VCaP (cell line): ENCODE measurements at regions not wholly inside any gene's neighbourhood (a gene's known extent, or its start where the extent isn't known, plus 50 kb on each side); places are given as distances from the start of the nearest gene placed in this dataset.

ENCODE experiments used
- H3K27ac ChIP-seq: fragments of 450-650 bp; 2 replicates; pipeline ENCODE4 v1.5.1; 2017
- CTCF ChIP-seq: fragments of 450-650 bp; conservative IDR thresholded peaks from 2 replicates; pipeline ENCODE4 v1.5.1; 2017; ENCODE audit warnings: mild to moderate bottlenecking, moderate library complexity

- TF ChIP-seq CTCF = no peak
- no peak overlapping the region for H3K27ac ChIP-seq
Measured at GRCh38 chr6:49370518-49370917, 92.5 kb downstream of the MMUT start.

DNA sequence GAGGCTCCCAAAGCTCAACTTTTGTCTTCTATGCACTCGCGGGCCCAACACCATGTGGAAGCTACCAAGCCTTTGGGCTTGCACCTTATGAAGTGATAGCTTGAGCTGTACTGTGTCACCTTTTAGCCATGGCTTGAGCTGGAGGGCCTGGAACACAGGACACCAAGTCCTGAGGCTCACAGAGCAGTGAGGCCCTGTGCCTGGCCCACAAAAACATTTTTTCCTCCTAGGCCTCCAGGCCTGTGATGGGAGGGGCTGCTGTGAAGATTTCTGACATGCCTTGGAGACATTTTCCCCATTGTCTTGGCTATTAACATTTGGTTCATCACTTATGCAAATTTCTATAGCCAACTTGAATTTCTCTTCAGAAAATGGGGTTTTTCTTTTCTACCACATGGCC is 96.5 kb downstream of the MMUT start:
- TF ChIP-seq CTCF = no peak
- H3K27ac ChIP-seq = no peak overlapping the region

DNA sequence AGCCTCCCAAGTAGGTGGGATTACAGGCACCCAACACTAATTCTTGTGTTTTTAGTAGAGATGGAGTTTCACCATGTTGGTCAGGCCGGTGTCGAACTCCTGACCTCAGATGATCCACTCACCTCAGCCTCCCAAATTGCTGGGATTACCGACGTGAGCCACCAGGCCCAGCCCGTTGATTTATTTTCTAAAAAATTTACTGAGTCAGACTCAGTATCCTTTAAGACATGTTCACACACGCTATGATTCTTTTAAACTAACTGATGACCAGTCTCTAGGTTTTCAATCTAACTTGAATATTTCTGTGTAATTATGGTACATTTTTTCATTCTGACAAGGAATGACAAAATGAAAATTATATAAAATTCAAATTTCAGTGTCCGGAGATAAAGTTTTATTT is 114.5 kb downstream of the MMUT start:
- no peak overlapping the region for H3K27ac ChIP-seq
- TF ChIP-seq CTCF = no peak

DNA sequence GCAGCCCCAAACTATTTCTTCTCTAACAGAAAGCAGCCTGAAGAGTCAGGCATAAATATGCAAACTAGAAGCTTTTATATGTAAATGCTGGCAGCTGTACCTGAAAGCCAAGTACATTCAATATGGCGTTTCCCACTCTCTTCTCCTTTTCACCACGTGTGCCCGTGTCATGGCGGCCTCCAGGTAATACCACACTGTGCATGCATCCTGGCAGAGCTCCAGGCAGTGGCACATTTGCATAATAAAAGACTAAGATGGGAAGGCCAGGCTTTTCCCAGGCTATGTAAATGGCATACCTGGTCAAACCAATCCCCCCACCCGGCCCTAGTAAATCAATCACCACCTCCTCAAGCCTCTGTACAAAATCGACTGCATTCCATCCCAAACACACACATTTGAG is 120.6 kb downstream of the MMUT start:
- H3K27ac ChIP-seq = no peak overlapping the region
- TF ChIP-seq CTCF = no peak

DNA sequence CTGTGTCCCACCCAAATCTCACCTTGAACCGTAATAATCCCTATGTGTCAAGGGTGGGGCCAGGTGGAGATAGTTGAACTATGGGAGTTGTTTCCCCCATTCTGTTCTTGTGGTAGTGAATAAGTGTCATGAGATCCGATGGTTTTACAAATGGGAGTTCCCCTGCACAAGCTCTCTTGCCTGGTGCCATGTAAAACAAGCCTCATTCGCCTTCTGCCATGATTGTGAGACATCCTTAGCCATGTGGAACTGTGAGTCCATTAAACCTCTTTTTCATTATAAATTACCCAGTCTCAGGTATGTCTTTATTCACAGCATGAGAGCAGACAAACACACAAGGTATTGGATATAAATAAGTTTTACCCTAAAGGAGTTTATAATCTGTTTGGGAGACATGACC is 121.2 kb downstream of the MMUT start:
- no peak overlapping the region for H3K27ac ChIP-seq
- TF ChIP-seq CTCF = no peak

- no peak for TF ChIP-seq CTCF
- no peak overlapping the region for H3K27ac ChIP-seq
Measured at GRCh38 chr6:49339096-49339495, 124.0 kb downstream of the MMUT start.

GRCh38 chr6:49336514-49337131 is 126.4 kb downstream of the MMUT start:
- TF ChIP-seq CTCF = no peak
- H3K27ac ChIP-seq = no peak overlapping the region
